ENCODE measurements at regions not wholly inside any gene's neighbourhood (a gene's known extent, or its start where the extent isn't known, plus 50 kb on each side); places are given as distances from the start of the nearest gene placed in this dataset.
"Not testable (repeated sequence)": the region's sequence is repeated elsewhere in the genome, so short reads cannot be mapped to it uniquely, and the experiment has no call there.

DNA sequence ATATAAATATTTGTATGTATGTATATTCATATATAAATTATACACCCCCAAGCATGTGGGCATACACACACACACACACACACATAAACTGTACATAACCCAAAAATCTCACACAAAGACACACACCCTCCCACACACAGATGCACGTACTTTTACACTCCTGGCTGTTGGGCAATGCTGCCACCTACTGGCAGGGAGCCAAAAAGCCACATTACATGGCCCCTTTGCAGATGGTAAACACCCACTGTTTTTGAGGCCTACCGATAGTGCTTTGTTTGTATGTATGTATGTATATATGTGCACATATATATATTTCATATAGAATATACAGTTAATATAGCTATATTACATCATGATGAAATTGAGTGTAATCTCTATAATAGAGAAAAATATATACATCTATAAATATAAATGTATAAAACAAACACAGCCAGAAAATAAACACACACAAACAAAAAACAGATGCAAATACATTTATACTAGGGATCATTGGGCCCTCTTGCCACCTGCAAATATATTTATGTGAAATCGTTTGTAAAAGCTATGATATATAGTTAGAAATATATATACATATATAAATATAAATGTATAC lies 120.1 kb upstream of the ACBD5 start:
- no peak overlapping the region for H3K27ac ChIP-seq
- H3K27me3 ChIP-seq, result no peaks in the 10 kb centered on the region
- H3K9me3 ChIP-seq, result no peaks in the 10 kb centered on the region
- no peaks in the 10 kb centered on the region for H3K36me3 ChIP-seq
- no peaks in the 10 kb centered on the region for H3K4me1 ChIP-seq
- H3K4me3 ChIP-seq, result no peak overlapping the region
- peak; percentile 73 to 76 for DNase-seq (ENCODE audit: low spot score in 2 of 2)
- intact Hi-C loops (cut with DNase I; ENCODE audit: low total_unique reads), result no loop called here
- TF ChIP-seq POLR2AphosphoS5 (IDR thresholded peaks at IDR 0.05), result peak in 1 of 3 donors; percentile 21
- TF ChIP-seq, protein P1, sequence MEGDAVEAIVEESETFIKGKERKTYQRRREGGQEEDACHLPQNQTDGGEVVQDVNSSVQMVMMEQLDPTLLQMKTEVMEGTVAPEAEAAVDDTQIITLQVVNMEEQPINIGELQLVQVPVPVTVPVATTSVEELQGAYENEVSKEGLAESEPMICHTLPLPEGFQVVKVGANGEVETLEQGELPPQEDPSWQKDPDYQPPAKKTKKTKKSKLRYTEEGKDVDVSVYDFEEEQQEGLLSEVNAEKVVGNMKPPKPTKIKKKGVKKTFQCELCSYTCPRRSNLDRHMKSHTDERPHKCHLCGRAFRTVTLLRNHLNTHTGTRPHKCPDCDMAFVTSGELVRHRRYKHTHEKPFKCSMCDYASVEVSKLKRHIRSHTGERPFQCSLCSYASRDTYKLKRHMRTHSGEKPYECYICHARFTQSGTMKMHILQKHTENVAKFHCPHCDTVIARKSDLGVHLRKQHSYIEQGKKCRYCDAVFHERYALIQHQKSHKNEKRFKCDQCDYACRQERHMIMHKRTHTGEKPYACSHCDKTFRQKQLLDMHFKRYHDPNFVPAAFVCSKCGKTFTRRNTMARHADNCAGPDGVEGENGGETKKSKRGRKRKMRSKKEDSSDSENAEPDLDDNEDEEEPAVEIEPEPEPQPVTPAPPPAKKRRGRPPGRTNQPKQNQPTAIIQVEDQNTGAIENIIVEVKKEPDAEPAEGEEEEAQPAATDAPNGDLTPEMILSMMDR (IDR thresholded peaks at IDR 0.05), result peak in 2 of 3 donors; percentile 52 to 73
- TF ChIP-seq POLR2A (IDR thresholded peaks at IDR 0.05), result no peak

DNA sequence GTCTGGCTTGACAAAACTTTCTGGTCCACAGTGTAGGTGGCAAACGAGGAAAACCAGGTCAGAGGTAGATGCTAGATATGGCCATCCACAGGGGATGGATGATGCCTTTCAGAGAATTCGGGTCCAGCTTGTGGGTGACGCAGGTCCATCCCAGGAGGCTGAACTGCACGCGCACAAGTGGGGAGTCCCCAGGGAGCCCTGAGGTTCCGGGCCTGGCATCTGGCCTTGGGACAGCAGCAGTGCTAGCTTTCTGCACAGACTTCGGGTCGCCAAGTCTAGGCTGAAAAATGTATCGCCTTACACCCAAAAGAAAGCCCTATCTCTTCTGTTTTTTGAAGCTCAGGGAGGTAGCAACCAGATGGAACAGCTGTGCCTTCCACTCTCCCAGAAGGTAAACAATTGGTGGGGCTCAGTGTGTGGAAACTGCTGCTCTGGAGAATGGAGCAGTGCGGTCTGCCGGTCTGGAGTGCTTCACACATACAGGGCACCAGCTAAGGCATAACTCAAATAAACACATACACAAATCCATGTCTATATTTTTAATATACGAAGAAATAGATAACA lies 119.3 kb upstream of the ACBD5 start:
- H3K27ac ChIP-seq, result no peak overlapping the region
- TF ChIP-seq POLR2AphosphoS5 (IDR thresholded peaks at IDR 0.05), result no peak
- TF ChIP-seq, protein P1 (IDR thresholded peaks at IDR 0.05), result no peak
- no peak for TF ChIP-seq POLR2A (IDR thresholded peaks at IDR 0.05)
- H3K4me3 ChIP-seq, result no peak overlapping the region
- DNase-seq (ENCODE audit: low spot score in 2 of 2), result no peak
- no peaks in the 10 kb centered on the region for H3K27me3 ChIP-seq
- no peaks in the 10 kb centered on the region for H3K9me3 ChIP-seq
- H3K4me1 ChIP-seq, result no peaks in the 10 kb centered on the region
- H3K36me3 ChIP-seq, result no peaks in the 10 kb centered on the region
- intact Hi-C loops (cut with DNase I; ENCODE audit: low total_unique reads), result no loop called here

DNA sequence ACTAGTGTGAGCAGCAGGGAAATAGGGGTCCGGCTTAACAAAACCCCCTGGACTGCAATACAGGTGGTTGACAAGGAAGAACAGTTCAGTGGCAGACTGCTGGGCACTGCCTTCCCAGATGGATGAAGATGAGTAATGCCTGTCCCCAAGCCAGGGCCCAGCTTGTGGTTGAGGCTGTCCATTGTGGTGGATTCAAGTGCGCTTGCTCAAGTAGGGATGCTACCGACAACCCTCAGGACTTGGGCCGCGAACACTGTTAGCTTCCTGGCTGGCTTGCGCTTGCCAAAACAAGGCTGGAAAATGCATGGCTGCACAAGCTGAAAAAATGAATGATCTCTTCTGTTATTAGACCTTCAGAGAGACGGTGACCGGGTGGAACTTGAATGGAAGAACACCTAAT lies 116.1 kb upstream of the ACBD5 start:
- no peak overlapping the region for H3K27ac ChIP-seq
- H3K4me3 ChIP-seq, result no peak overlapping the region
- H3K9me3 ChIP-seq, result no peaks in the 10 kb centered on the region
- H3K36me3 ChIP-seq, result no peaks in the 10 kb centered on the region
- no peaks in the 10 kb centered on the region for H3K27me3 ChIP-seq
- TF ChIP-seq POLR2A (IDR thresholded peaks at IDR 0.05) (no peak), POLR2AphosphoS5 (IDR thresholded peaks at IDR 0.05) (no peak)
- TF ChIP-seq, protein P1 (IDR thresholded peaks at IDR 0.05), result no peak
- no peaks in the 10 kb centered on the region for H3K4me1 ChIP-seq
- no peak for DNase-seq (ENCODE audit: low spot score in 2 of 2)
- intact Hi-C loops (cut with DNase I; ENCODE audit: low total_unique reads), result no loop called here

DNA sequence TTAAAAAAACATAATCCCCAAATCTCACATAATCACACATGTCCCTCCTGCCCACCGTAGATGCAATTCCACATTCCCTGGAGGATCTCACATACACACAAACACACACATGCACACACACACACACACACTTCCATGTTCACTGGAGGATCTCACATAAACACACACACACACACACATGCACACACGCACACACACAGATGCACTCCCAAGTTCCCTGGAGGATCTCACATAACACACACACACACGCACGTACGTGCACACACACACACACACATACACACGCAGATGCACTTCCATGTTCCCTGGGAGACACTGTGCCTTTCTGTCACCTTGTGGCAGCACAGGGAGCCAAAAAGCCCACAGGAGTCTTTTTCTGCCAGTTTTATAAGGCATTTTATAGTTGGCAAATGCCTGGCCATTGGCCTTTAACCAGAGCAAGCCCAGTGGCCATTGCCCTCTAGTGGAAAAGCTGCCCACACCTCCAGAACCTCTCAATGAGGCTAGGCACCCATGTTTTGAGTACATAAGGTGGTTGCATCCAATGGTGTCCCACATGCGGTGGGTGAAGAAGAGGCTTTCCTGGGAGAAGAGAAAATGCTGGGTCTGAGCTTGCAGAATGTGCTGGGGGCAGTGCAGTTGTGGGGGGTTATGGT lies 115.4 kb upstream of the ACBD5 start:
- Histone ChIP-seq H3K9me3 (no peaks in the 10 kb centered on the region), H3K27ac (no peak overlapping the region), H3K4me1 (no peaks in the 10 kb centered on the region), H3K36me3 (no peaks in the 10 kb centered on the region), H3K4me3 (no peak overlapping the region), H3K27me3 (no peaks in the 10 kb centered on the region)
- DNase-seq (ENCODE audit: low spot score in 2 of 2), result no peak
- intact Hi-C loops (cut with DNase I; ENCODE audit: low total_unique reads), result no loop called here
- no peak for TF ChIP-seq POLR2A (IDR thresholded peaks at IDR 0.05)
- TF ChIP-seq POLR2AphosphoS5 (IDR thresholded peaks at IDR 0.05), result no peak
- TF ChIP-seq, protein P1 (IDR thresholded peaks at IDR 0.05), result no peak

DNA sequence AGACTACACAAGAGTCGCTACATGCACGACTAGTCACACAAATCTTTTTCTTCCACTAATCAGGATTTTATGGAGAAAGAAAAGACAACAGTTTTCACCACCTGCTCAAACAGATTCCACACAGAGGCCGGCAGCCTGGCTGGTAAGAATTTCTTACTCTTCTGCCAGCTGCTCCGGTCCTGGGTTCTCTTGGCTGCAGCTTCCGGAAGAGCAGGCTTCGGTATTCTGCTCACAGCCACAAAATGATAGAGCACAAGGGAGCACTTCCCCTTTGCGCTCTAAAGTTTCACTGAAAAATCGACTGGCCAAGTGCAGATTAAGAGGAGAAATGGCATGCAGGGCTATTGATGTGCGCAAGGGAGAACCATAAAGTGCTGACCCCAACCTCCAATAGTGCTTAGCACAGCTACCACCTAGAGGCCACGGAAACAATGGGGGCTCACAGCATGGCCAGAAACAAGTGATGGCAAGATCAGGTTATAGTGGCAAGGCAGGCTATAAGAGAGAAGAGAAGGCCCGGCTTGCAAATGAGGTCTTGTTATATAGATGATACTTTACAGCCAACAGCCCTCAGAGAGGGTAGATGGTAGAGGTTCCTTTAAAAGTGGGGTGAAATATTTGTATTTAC lies 114.2 kb upstream of the ACBD5 start:
- H3K27me3 ChIP-seq; H3K36me3 ChIP-seq; intact Hi-C loops (cut with DNase I; ENCODE audit: low total_unique reads); H3K4me3 ChIP-seq; H3K4me1 ChIP-seq; H3K9me3 ChIP-seq: not testable (repeated sequence)
- peak in 1 of 2 donors; percentile 41 for DNase-seq (ENCODE audit: low spot score in 2 of 2)
- H3K27ac ChIP-seq, result peak overlapping the region; percentile 13 to 61

DNA sequence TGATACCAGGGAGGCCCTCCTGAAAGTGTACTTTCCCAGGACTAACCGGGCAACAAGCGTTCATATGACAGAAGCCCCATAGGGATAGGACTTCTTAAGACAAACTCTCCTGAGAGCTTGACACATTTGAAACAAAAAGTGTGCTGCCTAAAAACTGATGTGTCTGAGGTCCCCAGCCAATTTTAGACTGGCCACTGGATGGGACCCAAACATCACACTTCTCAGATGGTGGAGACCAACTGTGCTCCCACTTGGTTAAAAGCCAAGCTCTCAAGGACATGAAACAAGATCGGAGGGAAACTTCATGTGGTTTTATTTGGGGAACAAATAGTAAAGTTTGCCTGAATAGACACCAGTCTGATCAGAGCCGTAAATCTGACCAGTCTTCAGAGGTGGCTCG lies 113.5 kb upstream of the ACBD5 start:
- H3K27ac ChIP-seq, result peak overlapping the region; percentile 13 to 61
- H3K36me3 ChIP-seq; intact Hi-C loops (cut with DNase I; ENCODE audit: low total_unique reads); H3K27me3 ChIP-seq; H3K4me3 ChIP-seq; DNase-seq (ENCODE audit: low spot score in 2 of 2); H3K9me3 ChIP-seq; H3K4me1 ChIP-seq: not testable (repeated sequence)
